Keratinocyte (primary cell): ENCODE measurements at regions not wholly inside any gene's neighbourhood (a gene's known extent, or its start where the extent isn't known, plus 50 kb on each side); places are given as distances from the start of the nearest gene placed in this dataset.
A peak's percentile ranks its signal among the peaks of the same experiment; 100 is the strongest.

Experiments used
- DNase-seq: peaks from one replicate; pipeline ENCODE4 v3.0.0-alpha.2; 2011; ENCODE audit warnings: low read depth, missing footprints, low spot score
- FAIRE-seq: peaks from 2 replicates; lab custom pipeline; 2011; peaks lifted over from hg19 to GRCh38; lab: Jason Lieb, UNC
- H2AFZ ChIP-seq: 2 replicates; pipeline ENCODE4 v1.6.0; 2012; ENCODE audit warnings: low read length, control low read depth, inconsistent platforms; ENCODE audit not compliant: control insufficient read depth
- H3K27ac ChIP-seq: 2 replicates; pipeline ENCODE4 v1.5.1; 2011; ENCODE audit warnings: low read length; ENCODE audit not compliant: control insufficient read depth, insufficient read depth
- H3K27me3 ChIP-seq: 3 replicates; pipeline ENCODE4 v1.6.0; 2011; ENCODE audit warnings: low read length; ENCODE audit not compliant: control insufficient read depth, insufficient read depth; ENCODE audit errors: extremely low read depth
- H3K36me3 ChIP-seq, 2 experiments: 2 replicates in 1 of 2; 3 replicates in 1 of 2; pipeline ENCODE4 v1.5.1; 2011; ENCODE audit warnings: low read length in 2 of 2, mild to moderate bottlenecking in 1 of 2; ENCODE audit not compliant: control insufficient read depth in 2 of 2, insufficient read depth in 2 of 2; ENCODE audit errors: extremely low read depth in 1 of 2
- H3K4me1 ChIP-seq: 3 replicates; pipeline ENCODE4 v1.5.1; 2011; ENCODE audit warnings: low read length; ENCODE audit not compliant: control insufficient read depth, insufficient read depth; ENCODE audit errors: extremely low read depth
- H3K4me2 ChIP-seq: 3 replicates; pipeline ENCODE4 v1.6.0; 2011; ENCODE audit warnings: low read depth, low read length; ENCODE audit not compliant: control insufficient read depth, insufficient read depth; ENCODE audit errors: extremely low read depth
- H3K4me3 ChIP-seq, 3 experiments: fragments of 200-600 bp in 1 of 3; sonication (generic) in 1 of 3; 2 replicates in 2 of 3; 3 replicates in 1 of 3; pipeline ENCODE4 v1.5.1; 2011 to 2016; ENCODE audit warnings: low read length in 3 of 3, mild to moderate bottlenecking in 3 of 3, control low read depth in 2 of 3, inconsistent platforms in 1 of 3, low read depth in 1 of 3, mixed read lengths in 1 of 3, mixed run types in 1 of 3, moderate library complexity in 1 of 3; ENCODE audit not compliant: control insufficient read depth in 2 of 3, insufficient read depth in 2 of 3; ENCODE audit errors: extremely low read depth in 1 of 3
- H3K79me2 ChIP-seq: 2 replicates; pipeline ENCODE4 v1.6.0; 2012; ENCODE audit warnings: low read length; ENCODE audit not compliant: control insufficient read depth, insufficient read depth
- H3K9ac ChIP-seq: 3 replicates; pipeline ENCODE4 v1.6.0; 2011; ENCODE audit warnings: low read length; ENCODE audit not compliant: control insufficient read depth, insufficient read depth; ENCODE audit errors: extremely low read depth
- H3K9me1 ChIP-seq: 3 replicates; pipeline ENCODE4 v1.6.0; 2011; ENCODE audit warnings: low read length; ENCODE audit not compliant: control insufficient read depth, insufficient read depth; ENCODE audit errors: extremely low read depth
- H3K9me3 ChIP-seq: 2 replicates; pipeline ENCODE4 v1.5.1; 2012; ENCODE audit warnings: low read depth, low read length; ENCODE audit not compliant: control insufficient read depth
- H4K20me1 ChIP-seq: 3 replicates; pipeline ENCODE4 v1.6.0; 2011; ENCODE audit warnings: low read length; ENCODE audit not compliant: control insufficient read depth, insufficient read depth; ENCODE audit errors: extremely low read depth
- CTCF ChIP-seq, 3 experiments: IDR thresholded peaks in 1 of 3; conservative IDR thresholded peaks in 1 of 3; optimal IDR thresholded peaks in 1 of 3; 2 replicates in 2 of 3; 3 replicates in 1 of 3; pipeline versions ENCODE3 to v1.5.1; 2011; ENCODE audit warnings: low read length in 3 of 3, mild to moderate bottlenecking in 3 of 3, moderate library complexity in 2 of 3, control low read depth in 1 of 3, inconsistent platforms in 1 of 3; ENCODE audit not compliant: insufficient read depth in 2 of 3; ENCODE audit errors: extremely low read depth in 1 of 3
- EZH2 ChIP-seq: IDR thresholded peaks from one replicate; pipeline ENCODE4 v1.6.1; 2012; ENCODE audit warnings: inconsistent platforms, mild to moderate bottlenecking, low read length, moderate library complexity
- dilution Hi-C: fragments of 300-500 bp; cut with MboI; formaldehyde crosslinking; loops from one replicate; pipeline ENCODE4 v1.7.0; 2020; ENCODE audit warnings: low sequenced_read_pairs; ENCODE audit not compliant: extremely low pct_ligation_motif_present

- H3K36me3 ChIP-seq: no peaks in the 10 kb centered on the region
- H3K9ac ChIP-seq: no peak overlapping the region
- no peaks in the 10 kb centered on the region for H3K9me1 ChIP-seq
- H3K4me2 ChIP-seq: no peak overlapping the region
- FAIRE-seq (no peak), DNase-seq (no peak)
- no peaks in the 10 kb centered on the region for H3K79me2 ChIP-seq
- peak overlapping the region; percentile 12 for H2AFZ ChIP-seq
- H3K4me3 ChIP-seq: no peak overlapping the region
- H3K4me1 ChIP-seq: peaks cover 47% of the 10 kb centered on the region
- peaks cover 10% of the 10 kb centered on the region for H3K27me3 ChIP-seq
- TF ChIP-seq EZH2: no peak
- no peak for TF ChIP-seq CTCF (optimal IDR thresholded peaks at IDR 0.05 in 1 of 3, IDR thresholded peaks at IDR 0.05 in 1 of 3, conservative IDR thresholded peaks at IDR 0.05 in 1 of 3; ENCODE audit: extremely low read depth in 1 of 3, insufficient read depth in 2 of 3, low read length in 3 of 3)
- no peak overlapping the region for H3K27ac ChIP-seq
- dilution Hi-C loops: no loop called here
- no peaks in the 10 kb centered on the region for H4K20me1 ChIP-seq
- no peaks in the 10 kb centered on the region for H3K9me3 ChIP-seq
Observed at GRCh38 chr7:92888-93672, 99.3 kb upstream of the FAM20C start.

GRCh38 chr7:94251-94801 lies 98.0 kb upstream of the FAM20C start:
- peaks cover 10% of the 10 kb centered on the region for H3K27me3 ChIP-seq
- H3K79me2 ChIP-seq: no peaks in the 10 kb centered on the region
- H3K36me3 ChIP-seq: no peaks in the 10 kb centered on the region
- no peak overlapping the region for H3K9ac ChIP-seq
- FAIRE-seq (no peak), DNase-seq (no peak)
- no peak overlapping the region for H3K27ac ChIP-seq
- H3K4me2 ChIP-seq: no peak overlapping the region
- H3K4me1 ChIP-seq: peaks cover 38% of the 10 kb centered on the region
- no peaks in the 10 kb centered on the region for H3K9me1 ChIP-seq
- TF ChIP-seq EZH2 (no peak), CTCF (optimal IDR thresholded peaks at IDR 0.05 in 1 of 3, IDR thresholded peaks at IDR 0.05 in 1 of 3, conservative IDR thresholded peaks at IDR 0.05 in 1 of 3; ENCODE audit: extremely low read depth in 1 of 3, insufficient read depth in 2 of 3, low read length in 3 of 3) (no peak)
- H2AFZ ChIP-seq: no peak overlapping the region
- H3K9me3 ChIP-seq: no peaks in the 10 kb centered on the region
- dilution Hi-C loops: no loop called here
- no peaks in the 10 kb centered on the region for H4K20me1 ChIP-seq
- no peak overlapping the region for H3K4me3 ChIP-seq
